Suprapubic skin (tissue), 3 donors: ENCODE measurements at regions not wholly inside any gene's neighbourhood (a gene's known extent, or its start where the extent isn't known, plus 50 kb on each side); places are given as distances from the start of the nearest gene placed in this dataset.

ENCODE experiments used
- POLR2A ChIP-seq, 2 donors: fragments of 450-650 bp; IDR thresholded peaks; one replicate each; pipeline ENCODE4 v1.6.1; 2017; ENCODE audit warnings: antibody characterized with exemption in 2 of 2, mild to moderate bottlenecking in 2 of 2, moderate library complexity in 2 of 2
- TF ChIP-seq, protein P1 (sequence below), 2 donors: fragments of 200-600 bp in 1 of 2; fragments of 450-650 bp in 1 of 2; sonication (generic) in 1 of 2; IDR thresholded peaks; one replicate each; pipeline ENCODE4 v1.5.1; 2016 to 2019; ENCODE audit warnings: antibody characterized with exemption in 2 of 2, mild to moderate bottlenecking in 1 of 2, moderate library complexity in 1 of 2

DNA sequence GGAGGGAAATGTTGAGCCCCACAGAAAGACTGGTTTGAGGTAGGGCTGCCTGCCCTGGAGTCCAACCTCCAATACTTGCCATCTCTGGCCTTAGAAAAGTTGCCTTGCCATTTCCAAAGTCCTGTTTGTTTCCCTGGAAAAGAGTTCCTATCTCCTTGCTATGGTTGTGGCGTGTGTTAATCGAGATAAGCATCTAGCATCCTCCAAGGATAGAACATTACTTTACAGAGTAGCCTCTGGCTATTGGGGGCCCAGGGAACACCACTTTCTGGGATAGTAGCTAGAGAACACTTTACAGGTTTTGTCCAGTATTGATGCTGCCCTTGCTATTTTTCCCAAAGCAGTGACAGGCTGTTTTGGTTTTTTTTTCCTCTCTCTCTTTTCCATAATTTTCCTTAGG lies 57.4 kb upstream of the SASH1 start:
- TF ChIP-seq, protein P1, sequence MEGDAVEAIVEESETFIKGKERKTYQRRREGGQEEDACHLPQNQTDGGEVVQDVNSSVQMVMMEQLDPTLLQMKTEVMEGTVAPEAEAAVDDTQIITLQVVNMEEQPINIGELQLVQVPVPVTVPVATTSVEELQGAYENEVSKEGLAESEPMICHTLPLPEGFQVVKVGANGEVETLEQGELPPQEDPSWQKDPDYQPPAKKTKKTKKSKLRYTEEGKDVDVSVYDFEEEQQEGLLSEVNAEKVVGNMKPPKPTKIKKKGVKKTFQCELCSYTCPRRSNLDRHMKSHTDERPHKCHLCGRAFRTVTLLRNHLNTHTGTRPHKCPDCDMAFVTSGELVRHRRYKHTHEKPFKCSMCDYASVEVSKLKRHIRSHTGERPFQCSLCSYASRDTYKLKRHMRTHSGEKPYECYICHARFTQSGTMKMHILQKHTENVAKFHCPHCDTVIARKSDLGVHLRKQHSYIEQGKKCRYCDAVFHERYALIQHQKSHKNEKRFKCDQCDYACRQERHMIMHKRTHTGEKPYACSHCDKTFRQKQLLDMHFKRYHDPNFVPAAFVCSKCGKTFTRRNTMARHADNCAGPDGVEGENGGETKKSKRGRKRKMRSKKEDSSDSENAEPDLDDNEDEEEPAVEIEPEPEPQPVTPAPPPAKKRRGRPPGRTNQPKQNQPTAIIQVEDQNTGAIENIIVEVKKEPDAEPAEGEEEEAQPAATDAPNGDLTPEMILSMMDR (IDR thresholded peaks at IDR 0.05) = no peak
- TF ChIP-seq POLR2A (IDR thresholded peaks at IDR 0.05) = no peak
